Right renal pelvis (tissue), 4 donors: ENCODE measurements at regions not wholly inside any gene's neighbourhood (a gene's known extent, or its start where the extent isn't known, plus 50 kb on each side); places are given as distances from the start of the nearest gene placed in this dataset.
"Not testable (repeated sequence)": the region's sequence is repeated elsewhere in the genome, so short reads cannot be mapped to it uniquely, and the experiment has no call there.

Experiments used
- DNase-seq, 4 donors: peaks; one replicate each; pipeline ENCODE4 v3.0.0-alpha.2; 2013; ENCODE audit warnings: low read depth in 4 of 4, low spot score in 3 of 4, missing footprints in 1 of 4

- DNase-seq: not testable (repeated sequence)
Observed at GRCh38 chr1:144516172-144516571, 54.7 kb upstream of the NBPF15 start.

- not testable (repeated sequence) for DNase-seq
Observed at GRCh38 chr1:144516906-144517305, 55.4 kb upstream of the NBPF15 start.

- DNase-seq: not testable (repeated sequence)
Observed at GRCh38 chr1:144518439-144518838, 57.0 kb upstream of the NBPF15 start.

- not testable (repeated sequence) for DNase-seq
Observed at GRCh38 chr1:144519528-144520189, 58.2 kb upstream of the NBPF15 start.

GRCh38 chr1:144523661-144524407, 62.4 kb upstream of the NBPF15 start:
- DNase-seq: peak in 2 of 4 donors; percentile 15 to 16

GRCh38 chr1:144532156-144532607, 60.5 kb upstream of the PPIAL4F start:
- DNase-seq: not testable (repeated sequence)

- not testable (repeated sequence) for DNase-seq
Observed at GRCh38 chr1:144533480-144533879, 59.2 kb upstream of the PPIAL4F start.

- not testable (repeated sequence) for DNase-seq
Observed at GRCh38 chr1:144534286-144534685, 58.4 kb upstream of the PPIAL4F start.

- not testable (repeated sequence) for DNase-seq
Observed at GRCh38 chr1:144536677-144537076, 56.0 kb upstream of the PPIAL4F start.

- not testable (repeated sequence) for DNase-seq
Observed at GRCh38 chr1:144537234-144537633, 55.5 kb upstream of the PPIAL4F start.

GRCh38 chr1:144538736-144539135, 54.0 kb upstream of the PPIAL4F start:
- not testable (repeated sequence) for DNase-seq

GRCh38 chr1:144539191-144539960, 53.3 kb upstream of the PPIAL4F start:
- DNase-seq: not testable (repeated sequence)
